AG04450 (cell line): ENCODE measurements at regions not wholly inside any gene's neighbourhood (a gene's known extent, or its start where the extent isn't known, plus 50 kb on each side); places are given as distances from the start of the nearest gene placed in this dataset.

Experiments
- CTCF ChIA-PET: fragments of 300-600, 350-600 bp; formaldehyde crosslinking; extraction: SDS; loops from one replicate; lab custom pipeline; 2022; ENCODE audit warnings: antibody characterized with exemption, inconsistent platforms; lab: Charles Lee
- POLR2A ChIA-PET: fragments of 350-600 bp; formaldehyde crosslinking; extraction: SDS; loops from one replicate; lab custom pipeline; 2021; ENCODE audit warnings: antibody characterized with exemption, inconsistent platforms; lab: Yijun Ruan, JAX
- DNase-seq: peaks from one replicate; pipeline ENCODE4 v3.0.0-alpha.2; 2011; ENCODE audit warnings: low read depth, low spot score
- H3K27ac ChIP-seq: one replicate; pipeline ENCODE4 v1.5.1; 2012; ENCODE audit warnings: low read depth, low read length, control low read depth
- H3K27me3 ChIP-seq: one replicate; pipeline ENCODE4 v1.6.0; 2012; ENCODE audit warnings: low read length; ENCODE audit not compliant: control insufficient read depth, insufficient read depth
- H3K4me3 ChIP-seq: 2 replicates; pipeline ENCODE4 v1.5.1; 2011; ENCODE audit warnings: mild to moderate bottlenecking, low read depth, low read length, control low read depth
- H3K9me3 ChIP-seq: 2 replicates; pipeline ENCODE4 v1.5.1; 2012; ENCODE audit warnings: low read length; ENCODE audit not compliant: control insufficient read depth, insufficient read depth
- CTCF ChIP-seq: IDR thresholded peaks from 2 replicates; pipeline ENCODE4 v1.5.1; 2011; ENCODE audit warnings: low read depth, low read length, control low read depth, inconsistent platforms

GRCh38 chr1:229993894-229994293 lies 73.1 kb upstream of the GALNT2 start:
- no peak for DNase-seq
- Histone ChIP-seq H3K4me3 (no peak overlapping the region), H3K27ac (no peak overlapping the region), H3K9me3 (no peaks in the 10 kb centered on the region), H3K27me3 (peaks cover 11% of the 10 kb centered on the region)
- CTCF ChIA-PET, result no interaction called here
- POLR2A ChIA-PET, result no interaction called here
- TF ChIP-seq CTCF, result no peak

GRCh38 chr1:229999004-229999670 lies 67.9 kb upstream of the GALNT2 start:
- Histone ChIP-seq H3K4me3 (no peak overlapping the region), H3K9me3 (no peaks in the 10 kb centered on the region), H3K27ac (no peak overlapping the region), H3K27me3 (peaks cover 10% of the 10 kb centered on the region)
- ChIA-PET CTCF (no interaction called here), POLR2A (no interaction called here)
- DNase-seq, result no peak
- no peak for TF ChIP-seq CTCF

GRCh38 chr1:230000493-230001184 lies 66.4 kb upstream of the GALNT2 start:
- Histone ChIP-seq H3K27ac (no peak overlapping the region), H3K4me3 (no peak overlapping the region), H3K9me3 (no peaks in the 10 kb centered on the region), H3K27me3 (peaks cover 11% of the 10 kb centered on the region)
- DNase-seq, result no peak
- CTCF ChIA-PET, result no interaction called here
- no peak for TF ChIP-seq CTCF
- POLR2A ChIA-PET, result no interaction called here

- no peak for DNase-seq
- CTCF ChIA-PET, result no interaction called here
- no peak for TF ChIP-seq CTCF
- Histone ChIP-seq H3K27ac (no peak overlapping the region), H3K4me3 (no peak overlapping the region), H3K9me3 (no peaks in the 10 kb centered on the region), H3K27me3 (peaks cover 8% of the 10 kb centered on the region)
- POLR2A ChIA-PET, result no interaction called here
These were observed 64.8 kb upstream of the GALNT2 start for GRCh38 chr1:230002164-230002803.

GRCh38 chr1:230003409-230003808 lies 63.6 kb upstream of the GALNT2 start:
- Histone ChIP-seq H3K9me3 (no peaks in the 10 kb centered on the region), H3K4me3 (no peak overlapping the region), H3K27ac (no peak overlapping the region), H3K27me3 (peaks cover 8% of the 10 kb centered on the region)
- CTCF ChIA-PET, result interaction anchor here (0.6 to 0.8 kb wide), 2 partner anchors 307 to 826 kb away, joined by 3 to 4 read pairs; no protein-coding TSS in a partner anchor
- POLR2A ChIA-PET, result no interaction called here
- no peak for DNase-seq
- no peak for TF ChIP-seq CTCF
